Heart left ventricle (tissue), 13 donors: ENCODE measurements at regions not wholly inside any gene's neighbourhood (a gene's known extent, or its start where the extent isn't known, plus 50 kb on each side); places are given as distances from the start of the nearest gene placed in this dataset.

Experiments
- CTCF ChIP-seq, 12 donors: fragments of 200-600 bp; sonication (generic) in 4 of 12; IDR thresholded peaks; one replicate each; pipeline versions ENCODE4 v1.5.0 to v1.8.0; 2018 to 2022; ENCODE audit warnings: antibody characterized with exemption in 12 of 12, mild to moderate bottlenecking in 5 of 12
- POLR2A ChIP-seq, 2 donors: fragments of 450-650 bp; IDR thresholded peaks; one replicate each; pipeline ENCODE4 v1.6.1; 2017; ENCODE audit warnings: antibody characterized with exemption in 2 of 2, mild to moderate bottlenecking in 2 of 2, moderate library complexity in 2 of 2
- donor health status: ischemic (EF 13 %, LVEDD 7.1; RV severe dilation, severe dysfunction).
- donor health status: DM: no; HTN: yes; CAD: no.
- donor health status: DM: no; HTN: no; CAD: no.
- donor health status: ischemic (EF 25% LVEDD 6.9; RV normal size, moderate dysfunction).
- donor health status: ischemic (EF 25% LVEDD 5.7; RV mildly dilated, moderate dysfunction).
- donor health status: ischemic (EF 35%, LVEDD 5.7; RV mildly dilated, moderate dysfunction).
- donor health status: nonischemic (EF 11% LVEDD 7.7; RV severe dilation, severe dysfunction).
- donor health status: DM: yes; HTN: yes; CAD: no.
- donor health status: PGD.
- donor health status: ischemic (EF 29% LVEDD 5.4; RV normal size, mild dysfunction).
- donor health status: nonischemic (EF 23%, LVEDD 6.1; RV moderate dilation, normal function).

DNA sequence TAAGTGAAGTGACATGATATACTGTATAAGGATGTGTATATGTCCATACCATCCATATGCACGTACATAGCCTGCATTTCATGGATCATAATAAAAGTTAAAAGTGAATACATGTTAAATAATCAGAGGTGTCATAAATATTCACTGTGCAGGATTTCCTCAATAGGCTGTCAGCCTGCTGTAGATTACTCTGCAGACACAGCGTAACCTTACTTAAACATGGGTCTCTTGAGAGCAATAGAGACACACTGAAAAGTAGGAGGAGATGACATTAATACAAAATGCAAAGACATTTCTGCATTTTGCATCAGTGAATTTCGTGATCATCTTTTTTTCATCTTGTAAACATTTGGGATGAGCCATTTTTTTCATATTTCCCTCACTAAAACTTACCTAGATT is 955.2 kb upstream of the DIAPH2 start:
- TF ChIP-seq CTCF (IDR thresholded peaks at IDR 0.05) (no peak), POLR2A (IDR thresholded peaks at IDR 0.05) (no peak)
